Heart left ventricle (tissue), 13 donors: ENCODE measurements at regions not wholly inside any gene's neighbourhood (a gene's known extent, or its start where the extent isn't known, plus 50 kb on each side); places are given as distances from the start of the nearest gene placed in this dataset.

Source experiments
- CTCF ChIP-seq, 12 donors: fragments of 200-600 bp; sonication (generic) in 4 of 12; IDR thresholded peaks; one replicate each; pipeline versions ENCODE4 v1.5.0 to v1.8.0; 2018 to 2022; ENCODE audit warnings: antibody characterized with exemption in 12 of 12, mild to moderate bottlenecking in 5 of 12
- POLR2A ChIP-seq, 2 donors: fragments of 450-650 bp; IDR thresholded peaks; one replicate each; pipeline ENCODE4 v1.6.1; 2017; ENCODE audit warnings: antibody characterized with exemption in 2 of 2, mild to moderate bottlenecking in 2 of 2, moderate library complexity in 2 of 2
- donor health status: ischemic (EF 13 %, LVEDD 7.1; RV severe dilation, severe dysfunction).
- donor health status: DM: no; HTN: yes; CAD: no.
- donor health status: DM: no; HTN: no; CAD: no.
- donor health status: ischemic (EF 25% LVEDD 6.9; RV normal size, moderate dysfunction).
- donor health status: ischemic (EF 25% LVEDD 5.7; RV mildly dilated, moderate dysfunction).
- donor health status: ischemic (EF 35%, LVEDD 5.7; RV mildly dilated, moderate dysfunction).
- donor health status: nonischemic (EF 11% LVEDD 7.7; RV severe dilation, severe dysfunction).
- donor health status: DM: yes; HTN: yes; CAD: no.
- donor health status: PGD.
- donor health status: ischemic (EF 29% LVEDD 5.4; RV normal size, mild dysfunction).
- donor health status: nonischemic (EF 23%, LVEDD 6.1; RV moderate dilation, normal function).

GRCh38 chr14:87141801-87142200 lies 851.2 kb downstream of the GALC start:
- TF ChIP-seq CTCF (IDR thresholded peaks at IDR 0.05): no peak
- TF ChIP-seq POLR2A (IDR thresholded peaks at IDR 0.05): no peak
